Kidney epithelial cell (primary cell): ENCODE measurements at regions not wholly inside any gene's neighbourhood (a gene's known extent, or its start where the extent isn't known, plus 50 kb on each side); places are given as distances from the start of the nearest gene placed in this dataset.

Experiments
- DNase-seq: peaks from one replicate; pipeline ENCODE4 v3.0.0-alpha.2; 2010; ENCODE audit warnings: low read depth
- H3K27me3 ChIP-seq: 2 replicates; pipeline ENCODE4 v1.6.0; 2011; ENCODE audit warnings: low read length; ENCODE audit not compliant: control insufficient read depth, insufficient read depth
- H3K36me3 ChIP-seq: 2 replicates; pipeline ENCODE4 v1.5.1; 2011; ENCODE audit warnings: low read length; ENCODE audit not compliant: control insufficient read depth, insufficient read depth
- H3K4me3 ChIP-seq: 2 replicates; pipeline ENCODE4 v1.5.1; 2011; ENCODE audit warnings: low read depth, mild to moderate bottlenecking, control low read depth, low read length
- TF ChIP-seq, protein P1 (sequence below): IDR thresholded peaks from 2 replicates; pipeline ENCODE4 v1.5.1; 2011; ENCODE audit warnings: mild to moderate bottlenecking, moderate library complexity, low read length, control low read depth, inconsistent platforms; ENCODE audit not compliant: insufficient read depth, poor library complexity, severe bottlenecking

DNA sequence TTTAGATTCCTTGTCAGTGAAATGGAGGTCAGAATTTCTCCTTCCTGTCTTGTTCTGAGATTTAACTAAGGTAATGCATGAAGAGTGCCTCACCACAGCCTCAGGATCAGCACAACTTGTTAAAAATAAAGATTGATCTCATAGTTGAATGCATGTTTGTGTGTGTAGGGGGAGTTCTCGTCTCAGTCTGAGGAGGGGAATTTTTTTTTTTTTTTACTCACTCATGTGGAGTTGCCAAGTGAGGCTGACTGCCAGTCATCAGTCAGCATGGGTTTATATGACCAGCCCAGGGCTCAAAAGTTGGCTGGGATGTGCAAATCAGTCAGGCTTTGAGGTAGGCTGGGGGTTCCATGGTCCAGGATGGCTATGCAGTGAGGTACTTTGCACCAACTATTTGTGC is 113.2 kb downstream of the FANCF start:
- H3K4me3 ChIP-seq: no peak overlapping the region
- H3K27me3 ChIP-seq: no peaks in the 10 kb centered on the region
- no peaks in the 10 kb centered on the region for H3K36me3 ChIP-seq
- no peak for DNase-seq
- TF ChIP-seq, protein P1, sequence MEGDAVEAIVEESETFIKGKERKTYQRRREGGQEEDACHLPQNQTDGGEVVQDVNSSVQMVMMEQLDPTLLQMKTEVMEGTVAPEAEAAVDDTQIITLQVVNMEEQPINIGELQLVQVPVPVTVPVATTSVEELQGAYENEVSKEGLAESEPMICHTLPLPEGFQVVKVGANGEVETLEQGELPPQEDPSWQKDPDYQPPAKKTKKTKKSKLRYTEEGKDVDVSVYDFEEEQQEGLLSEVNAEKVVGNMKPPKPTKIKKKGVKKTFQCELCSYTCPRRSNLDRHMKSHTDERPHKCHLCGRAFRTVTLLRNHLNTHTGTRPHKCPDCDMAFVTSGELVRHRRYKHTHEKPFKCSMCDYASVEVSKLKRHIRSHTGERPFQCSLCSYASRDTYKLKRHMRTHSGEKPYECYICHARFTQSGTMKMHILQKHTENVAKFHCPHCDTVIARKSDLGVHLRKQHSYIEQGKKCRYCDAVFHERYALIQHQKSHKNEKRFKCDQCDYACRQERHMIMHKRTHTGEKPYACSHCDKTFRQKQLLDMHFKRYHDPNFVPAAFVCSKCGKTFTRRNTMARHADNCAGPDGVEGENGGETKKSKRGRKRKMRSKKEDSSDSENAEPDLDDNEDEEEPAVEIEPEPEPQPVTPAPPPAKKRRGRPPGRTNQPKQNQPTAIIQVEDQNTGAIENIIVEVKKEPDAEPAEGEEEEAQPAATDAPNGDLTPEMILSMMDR: no peak

DNA sequence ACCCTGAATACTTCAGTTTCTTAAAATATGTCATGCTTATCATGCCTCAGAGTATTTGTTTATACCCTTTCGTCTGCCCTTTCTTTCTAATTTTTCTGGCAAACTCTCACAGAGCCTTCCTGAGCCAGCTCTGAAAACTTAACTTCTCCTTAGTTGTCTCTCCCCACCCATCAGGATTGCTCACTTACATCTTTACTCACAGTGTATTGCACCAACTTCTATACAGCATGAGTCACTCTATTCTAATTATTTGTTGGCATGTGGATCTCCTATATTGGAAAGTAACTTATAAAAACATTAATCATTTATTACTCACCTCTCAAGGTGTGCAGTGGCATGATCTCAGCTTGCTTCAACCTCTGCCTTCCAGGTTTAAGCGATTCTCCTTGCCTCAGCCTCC is 114.9 kb downstream of the FANCF start:
- DNase-seq: no peak
- H3K36me3 ChIP-seq: no peaks in the 10 kb centered on the region
- H3K27me3 ChIP-seq: no peaks in the 10 kb centered on the region
- H3K4me3 ChIP-seq: no peak overlapping the region
- TF ChIP-seq, protein P1: no peak

DNA sequence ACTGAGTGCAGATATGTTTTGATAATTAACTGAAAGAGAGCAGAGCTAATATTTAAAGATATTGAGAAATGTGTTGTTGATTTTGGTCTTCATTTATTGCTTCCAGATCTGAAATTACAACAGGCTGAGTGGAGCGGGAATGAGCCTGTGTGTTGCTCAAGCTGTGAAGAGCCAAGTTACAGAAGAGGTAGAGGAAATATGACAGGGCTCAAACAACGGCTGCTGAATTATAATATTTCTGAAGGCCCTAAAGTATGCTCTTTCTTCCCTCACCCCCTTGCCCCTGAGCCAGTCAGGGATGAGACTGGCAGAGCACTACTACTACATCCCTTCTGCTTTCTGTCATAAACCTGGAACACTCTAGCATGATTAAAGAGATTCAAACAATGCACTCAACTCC is 115.6 kb downstream of the FANCF start:
- no peaks in the 10 kb centered on the region for H3K36me3 ChIP-seq
- TF ChIP-seq, protein P1: no peak
- no peak overlapping the region for H3K4me3 ChIP-seq
- H3K27me3 ChIP-seq: no peaks in the 10 kb centered on the region
- no peak for DNase-seq

DNA sequence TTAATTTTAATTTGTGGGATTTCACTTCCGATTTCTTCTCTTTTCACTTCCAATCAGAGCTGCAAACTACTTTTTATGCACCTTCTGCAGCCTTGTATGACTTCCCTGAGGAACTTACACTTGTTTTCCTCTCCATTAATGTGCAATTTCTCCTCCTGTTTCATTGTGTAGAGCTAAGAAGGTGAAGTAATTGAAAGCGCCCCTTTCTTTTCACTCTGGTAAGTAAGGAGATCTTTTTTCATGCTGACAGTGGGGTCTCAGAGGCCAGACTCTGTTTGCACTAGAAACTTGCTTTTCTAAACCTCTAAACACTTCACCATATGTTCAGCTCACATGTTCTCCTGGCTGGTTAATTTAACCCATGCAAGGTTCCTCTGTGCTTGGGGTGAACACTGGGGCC is 117.0 kb downstream of the FANCF start:
- H3K4me3 ChIP-seq: no peak overlapping the region
- no peaks in the 10 kb centered on the region for H3K36me3 ChIP-seq
- no peaks in the 10 kb centered on the region for H3K27me3 ChIP-seq
- DNase-seq: no peak
- TF ChIP-seq, protein P1: no peak

DNA sequence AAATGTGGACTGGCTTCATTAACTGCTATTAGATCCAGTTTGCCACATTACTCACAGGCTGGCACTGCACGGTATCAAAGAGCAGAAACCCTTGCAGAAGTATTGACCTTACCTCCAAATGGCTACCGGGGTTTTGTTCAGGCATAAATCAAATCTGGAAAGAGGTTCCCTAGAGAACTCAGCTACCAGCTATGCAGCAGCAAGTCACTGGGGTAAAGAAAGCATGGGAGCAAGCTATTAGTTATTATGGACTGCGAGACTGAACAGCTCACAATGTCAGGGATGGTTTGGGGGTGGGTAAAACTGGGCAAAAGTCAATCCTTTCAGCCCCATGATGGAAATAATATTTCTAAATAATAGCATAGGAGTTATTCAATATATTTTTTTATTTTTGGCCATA is 128.1 kb downstream of the FANCF start:
- H3K27me3 ChIP-seq: no peaks in the 10 kb centered on the region
- H3K4me3 ChIP-seq: no peak overlapping the region
- DNase-seq: no peak
- TF ChIP-seq, protein P1: no peak
- no peaks in the 10 kb centered on the region for H3K36me3 ChIP-seq

DNA sequence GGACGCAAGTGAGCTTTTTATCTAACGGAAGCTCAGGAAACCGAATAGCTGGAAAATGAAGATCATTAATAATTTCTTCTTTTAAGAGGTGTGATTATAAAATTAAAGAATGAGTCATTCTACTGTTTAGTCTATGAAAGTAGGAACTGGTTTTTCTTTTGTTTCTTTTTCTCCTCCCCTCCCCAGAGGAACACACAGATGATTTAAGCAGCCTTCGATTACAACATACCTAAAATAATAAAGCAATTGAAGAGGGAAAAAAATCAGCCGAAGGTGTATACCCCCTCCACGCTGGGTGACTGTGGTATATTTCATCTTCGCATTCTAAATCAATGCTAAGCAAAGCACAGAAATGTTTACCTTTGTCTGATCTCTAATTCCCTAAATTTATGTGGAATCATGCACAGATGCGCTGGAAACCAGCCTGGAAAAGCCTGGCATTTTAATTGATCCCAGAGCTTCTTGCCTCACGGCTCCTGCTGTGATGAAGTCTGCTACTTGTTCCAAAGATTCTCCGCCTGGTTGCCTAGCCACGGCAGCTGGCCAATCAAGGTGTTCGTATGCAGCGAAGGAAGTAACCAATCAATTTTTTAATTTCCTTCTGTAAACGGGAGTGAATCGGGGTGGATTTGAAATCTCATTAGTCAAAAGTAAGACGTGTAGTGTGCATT is 133.9 kb downstream of the FANCF start:
- Histone ChIP-seq H3K27me3 (no peaks in the 10 kb centered on the region), H3K4me3 (no peak overlapping the region), H3K36me3 (no peaks in the 10 kb centered on the region)
- DNase-seq: no peak
- TF ChIP-seq, protein P1: no peak
